Astrocyte of the spinal cord (primary cell): ENCODE measurements at regions not wholly inside any gene's neighbourhood (a gene's known extent, or its start where the extent isn't known, plus 50 kb on each side); places are given as distances from the start of the nearest gene placed in this dataset.

Source experiments
- DNase-seq: peaks from one replicate; pipeline ENCODE4 v3.0.0; 2011; ENCODE audit warnings: low read depth, low spot score
- H3K4me3 ChIP-seq: 2 replicates; pipeline ENCODE4 v1.5.1; 2011; ENCODE audit warnings: low read depth, mild to moderate bottlenecking, low read length, moderate library complexity
- CTCF ChIP-seq: IDR thresholded peaks from 2 replicates; pipeline ENCODE4 v1.5.1; 2012; ENCODE audit warnings: low read depth, mild to moderate bottlenecking, low read length, inconsistent platforms
- in situ Hi-C: cut with HindIII; loops from 2 replicates; pipeline ENCODE4 v1.10.0; 2017; ENCODE audit warnings: low sequenced_read_pairs

GRCh38 chr18:23355206-23355605, 97.9 kb upstream of the RIOK3 start:
- H3K4me3 ChIP-seq, result no peak overlapping the region
- TF ChIP-seq CTCF, result no peak
- no peak for DNase-seq
- in situ Hi-C loops, result no loop called here

- TF ChIP-seq CTCF, result no peak
- H3K4me3 ChIP-seq, result no peak overlapping the region
- in situ Hi-C loops, result no loop called here
- DNase-seq, result no peak
Observed at GRCh38 chr18:23356424-23356823, 96.7 kb upstream of the RIOK3 start.

- TF ChIP-seq CTCF, result no peak
- in situ Hi-C loops, result no loop called here
- peak; percentile 79 for DNase-seq
- no peak overlapping the region for H3K4me3 ChIP-seq
Observed at GRCh38 chr18:23356915-23357601, 96.0 kb upstream of the RIOK3 start.

GRCh38 chr18:23357996-23358594, 95.0 kb upstream of the RIOK3 start:
- H3K4me3 ChIP-seq, result no peak overlapping the region
- peak; percentile 26 for DNase-seq
- no peak for TF ChIP-seq CTCF
- in situ Hi-C loops, result no loop called here

GRCh38 chr18:23359421-23359820, 93.7 kb upstream of the RIOK3 start:
- in situ Hi-C loops, result no loop called here
- DNase-seq, result no peak
- H3K4me3 ChIP-seq, result no peak overlapping the region
- TF ChIP-seq CTCF, result no peak

- DNase-seq, result no peak
- no peak overlapping the region for H3K4me3 ChIP-seq
- in situ Hi-C loops, result no loop called here
- TF ChIP-seq CTCF, result no peak
Observed at GRCh38 chr18:23363865-23364570, 89.1 kb upstream of the RIOK3 start.
